Midbrain (tissue), 1 donor: ENCODE measurements at regions not wholly inside any gene's neighbourhood (a gene's known extent, or its start where the extent isn't known, plus 50 kb on each side); places are given as distances from the start of the nearest gene placed in this dataset.
"Not testable (repeated sequence)": the region's sequence is repeated elsewhere in the genome, so short reads cannot be mapped to it uniquely, and the experiment has no call there.

Source experiments
- DNase-seq: peaks from one replicate; lab custom pipeline; 2025; lab: John Stamatoyannopoulos, UW

GRCh38 chr13:44305917-44306370, 67.7 kb upstream of the SERP2 start:
- no peak for DNase-seq

GRCh38 chr13:44306371-44307192, 67.0 kb upstream of the SERP2 start:
- peak; percentile 36 for DNase-seq

GRCh38 chr13:44307255-44307654, 66.4 kb upstream of the SERP2 start:
- no peak for DNase-seq

GRCh38 chr13:44307844-44308243, 65.8 kb upstream of the SERP2 start:
- DNase-seq: no peak

DNA sequence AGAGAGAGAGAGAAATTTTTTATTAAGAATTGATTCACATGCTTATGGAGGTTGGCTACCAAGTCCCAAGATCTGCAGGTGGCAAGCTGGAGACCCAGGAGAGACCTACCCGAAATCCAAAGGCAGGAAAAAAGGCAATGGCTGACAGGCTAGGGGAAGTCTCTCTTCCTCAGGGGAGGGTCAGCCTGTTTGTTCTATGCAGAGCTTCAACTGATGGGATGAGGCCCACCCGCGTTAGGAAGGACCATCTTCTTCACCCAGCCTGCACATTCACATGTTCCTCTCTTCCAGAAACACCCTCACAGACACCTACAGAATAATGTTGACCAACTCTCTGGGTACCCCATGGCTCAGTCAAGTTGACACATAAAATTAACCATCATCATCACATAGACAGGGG, 65.3 kb upstream of the SERP2 start:
- DNase-seq: no peak

DNA sequence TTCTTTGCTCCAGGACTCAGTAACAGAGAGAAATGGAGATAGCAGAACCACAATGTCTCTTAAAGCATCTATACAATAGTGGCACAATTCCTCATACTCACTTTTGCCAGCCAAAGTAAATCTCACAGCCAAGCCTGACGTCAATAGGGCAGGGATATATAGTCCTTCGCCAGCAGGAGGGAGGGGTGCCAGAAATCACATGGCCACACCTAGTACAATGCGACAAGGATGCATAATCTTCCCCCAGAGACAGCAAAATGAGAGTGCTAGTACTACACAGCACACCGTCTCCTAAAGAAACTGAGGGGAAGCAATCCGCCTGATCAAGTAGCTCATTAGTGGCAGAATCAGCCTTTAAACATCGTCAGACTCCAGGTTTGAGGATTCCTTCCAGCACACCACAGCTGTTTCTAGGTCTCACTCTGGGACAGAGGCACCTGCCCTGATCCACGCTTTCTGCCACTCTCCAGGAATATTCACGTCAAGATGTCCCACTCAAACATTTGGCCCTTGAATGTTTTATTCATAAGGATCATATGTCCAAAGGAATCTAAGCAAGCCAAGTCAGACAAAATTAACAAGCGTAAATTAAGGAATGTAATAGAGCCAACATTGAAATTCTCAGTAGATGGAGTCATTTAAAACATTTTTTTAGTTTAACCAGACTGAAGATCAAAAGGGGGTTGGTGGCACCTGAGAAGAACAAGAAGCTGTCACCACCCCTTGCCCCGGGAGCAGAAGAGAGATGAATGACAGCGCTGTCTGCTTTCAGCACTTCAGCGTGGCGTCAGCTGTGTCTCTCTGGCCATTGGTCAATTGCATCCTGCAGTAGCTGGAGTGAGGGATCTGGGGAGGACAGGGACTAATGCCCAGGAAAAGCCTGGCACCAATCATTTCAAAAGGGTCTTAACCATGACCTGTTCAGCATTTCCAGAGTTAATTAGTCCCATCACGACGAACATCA, 63.5 kb upstream of the SERP2 start:
- DNase-seq: no peak

DNA sequence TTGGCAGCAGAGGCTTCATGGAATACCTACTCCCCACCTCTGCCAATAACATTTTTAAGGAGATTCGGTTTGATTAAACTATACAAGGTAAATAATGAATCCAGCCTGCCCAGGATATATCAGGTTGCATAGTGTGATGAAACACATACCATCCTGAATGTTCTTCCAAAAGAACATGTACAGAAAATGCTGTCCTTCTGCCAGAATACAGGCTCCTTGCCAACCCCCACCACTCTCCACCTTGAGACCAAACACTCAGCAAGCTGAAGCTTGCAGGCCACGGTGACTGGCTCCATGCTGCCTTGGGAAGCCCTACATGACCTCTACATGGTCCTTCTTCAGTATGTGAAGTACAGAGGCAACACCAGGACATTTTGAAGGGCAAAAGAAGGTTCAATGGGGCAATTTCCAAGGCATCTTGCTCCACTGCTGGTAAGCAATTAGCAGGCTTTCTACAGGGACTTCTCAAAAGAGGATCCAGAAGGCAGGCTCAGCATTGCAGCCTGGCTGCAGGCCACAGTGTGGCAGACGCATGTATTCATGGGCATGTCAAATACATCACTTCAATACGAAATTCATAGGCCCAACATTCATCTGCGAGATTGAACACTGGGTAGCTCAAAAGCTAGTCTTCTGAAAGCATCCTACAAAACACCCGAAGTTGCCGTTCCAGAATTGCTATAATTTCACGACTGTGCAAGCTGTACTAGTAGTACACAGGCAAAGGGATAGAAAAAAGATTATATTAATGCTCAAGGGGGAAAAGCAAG, 62.4 kb upstream of the SERP2 start:
- DNase-seq: no peak

DNA sequence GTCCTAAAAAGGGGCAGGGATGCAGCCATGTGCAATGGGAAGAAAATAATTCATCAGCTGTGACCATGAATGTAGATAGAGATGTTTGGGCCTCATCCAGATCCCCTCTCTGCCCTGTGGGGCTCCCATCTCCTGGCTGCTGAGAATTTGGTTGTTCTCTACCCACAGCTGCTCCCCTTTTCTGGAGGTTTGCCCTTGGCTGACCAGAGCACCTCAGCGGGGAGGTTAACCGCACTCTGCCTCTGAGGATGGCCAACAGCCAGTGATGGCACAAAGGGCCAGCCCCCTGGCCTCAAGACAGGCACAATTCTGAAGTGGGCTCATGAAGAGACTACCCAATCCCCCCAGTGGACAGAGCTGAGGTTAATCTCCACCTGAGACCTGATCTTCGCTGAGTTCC, 61.5 kb upstream of the SERP2 start:
- no peak for DNase-seq

GRCh38 chr13:44312834-44313551, 60.6 kb upstream of the SERP2 start:
- DNase-seq: no peak

DNA sequence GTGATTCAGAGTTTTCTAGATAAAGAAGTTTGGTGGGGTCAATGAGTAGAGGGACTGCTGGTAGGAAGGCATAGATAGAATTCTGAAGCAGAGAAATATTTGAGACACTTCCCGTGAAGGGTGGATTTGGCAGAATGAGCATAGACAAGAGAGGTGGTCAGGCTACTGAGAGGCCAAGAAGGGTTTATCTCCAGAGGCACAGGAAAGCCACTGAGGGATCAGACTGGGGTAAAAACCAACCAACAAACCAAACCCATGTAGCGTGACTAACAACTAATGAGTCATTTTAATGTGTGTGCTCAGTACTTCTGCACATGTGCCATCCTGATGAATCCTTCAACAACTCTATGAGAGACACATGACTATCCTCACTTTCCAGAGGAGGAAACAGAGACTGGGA, 60.0 kb upstream of the SERP2 start:
- DNase-seq: no peak

DNA sequence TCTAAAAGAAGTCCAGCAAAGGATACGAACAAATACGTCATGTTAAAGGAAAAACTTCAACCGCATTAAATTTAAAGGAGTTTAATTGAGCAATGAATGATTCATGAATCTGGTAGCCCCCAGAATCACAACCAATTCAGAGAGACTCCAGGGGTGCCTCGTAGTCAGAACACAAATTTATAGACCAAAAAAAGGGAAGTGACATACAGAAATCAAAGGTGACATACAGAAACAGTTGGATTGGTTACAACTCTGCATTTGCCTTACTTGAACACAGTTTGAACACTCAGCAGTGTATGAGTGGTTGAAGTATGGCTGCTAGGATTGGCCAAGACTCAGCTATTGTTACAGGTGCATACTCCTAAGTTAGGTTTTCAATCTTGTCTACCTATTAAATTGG, 59.5 kb upstream of the SERP2 start:
- DNase-seq: not testable (repeated sequence)

- DNase-seq: no peak
Observed at GRCh38 chr13:44317752-44318151, 55.9 kb upstream of the SERP2 start.

GRCh38 chr13:44318161-44318560, 55.5 kb upstream of the SERP2 start:
- DNase-seq: no peak

DNA sequence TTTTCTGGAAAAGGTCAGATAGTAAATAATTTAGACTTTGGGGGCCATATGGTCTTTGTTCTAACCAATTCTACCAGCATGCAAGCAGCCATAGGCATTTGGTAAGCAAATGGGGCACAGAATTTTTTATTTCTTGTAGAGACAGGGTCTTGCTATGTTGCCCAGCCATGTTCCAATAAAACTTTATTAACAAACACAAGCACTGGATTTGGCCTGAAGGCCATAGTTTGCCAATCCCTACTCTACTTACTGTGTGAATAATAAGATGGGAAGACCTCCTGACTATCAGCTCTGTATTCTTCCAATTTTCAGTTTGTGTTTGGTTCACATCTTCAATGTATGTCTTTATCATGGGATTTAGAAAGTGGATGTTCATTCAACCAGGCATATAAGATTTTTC, 53.0 kb upstream of the SERP2 start:
- DNase-seq: no peak

DNA sequence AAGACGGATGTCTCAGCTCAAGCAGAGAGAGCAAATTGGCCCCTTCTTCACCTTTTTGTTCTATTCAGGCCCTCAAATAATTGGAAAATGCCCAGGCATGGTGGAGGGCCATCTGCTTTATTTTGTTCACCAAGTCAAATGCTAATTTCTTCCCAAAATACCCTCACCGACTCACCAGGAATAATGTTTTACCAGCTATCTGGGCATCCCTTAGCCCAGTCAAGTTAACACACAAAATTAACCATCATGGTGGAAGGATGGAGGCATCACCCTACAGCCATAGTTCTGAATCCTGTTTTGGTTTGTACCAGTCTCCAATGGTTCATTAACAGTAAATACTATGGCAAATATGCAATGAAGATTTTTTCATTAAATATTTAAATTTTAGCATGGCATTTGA, 51.7 kb upstream of the SERP2 start:
- no peak for DNase-seq

DNA sequence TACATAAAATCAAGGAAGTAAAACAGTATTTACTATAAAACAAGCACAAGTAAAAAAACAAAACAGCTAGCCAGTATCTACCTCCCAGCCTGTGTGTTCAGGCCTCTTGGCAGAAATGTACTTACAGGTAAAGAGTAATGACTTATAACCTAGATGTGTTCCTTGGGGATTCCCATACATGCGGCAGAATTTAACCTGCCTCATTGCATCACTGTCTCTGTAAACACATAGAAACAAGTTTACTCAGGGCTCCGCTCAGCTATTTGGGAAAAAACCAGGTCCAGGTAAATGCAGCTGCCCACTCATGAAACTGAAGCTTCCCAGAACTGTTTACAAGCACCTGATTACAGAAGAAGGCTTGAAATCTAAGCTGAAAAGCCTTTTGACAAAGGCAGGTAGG, 50.7 kb upstream of the SERP2 start:
- DNase-seq: no peak

DNA sequence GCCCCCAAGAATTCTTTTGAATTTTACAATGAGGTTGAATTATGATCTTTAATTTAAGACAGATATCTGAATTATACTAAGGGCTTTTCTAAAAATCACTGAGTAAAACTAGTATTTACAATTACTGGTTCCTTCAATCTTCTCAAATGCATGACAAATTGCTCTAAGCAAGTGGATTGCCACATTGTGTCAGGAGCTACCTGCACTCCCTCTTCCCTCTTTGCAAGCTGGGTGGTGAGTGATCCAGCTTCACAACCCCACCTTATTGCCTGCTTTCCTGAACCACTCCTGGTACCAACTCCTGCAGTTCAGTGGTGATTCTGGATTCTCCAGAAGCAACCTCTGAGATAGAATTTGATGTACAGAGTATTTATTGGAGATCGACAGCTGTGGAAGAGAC, 49.9 kb upstream of the SERP2 start:
- no peak for DNase-seq
